ENCODE measurements at regions not wholly inside any gene's neighbourhood (a gene's known extent, or its start where the extent isn't known, plus 50 kb on each side); places are given as distances from the start of the nearest gene placed in this dataset.

- DNase-seq: peak; percentile 8
- intact Hi-C loops (cut with micrococcal nuclease; ENCODE audit: unreplicated experiment): loop anchor here (1.0 kb wide), 1 partner anchor 64 kb away; no protein-coding TSS in a partner anchor
- Mint-ChIP-seq H3K27me3 (ENCODE audit: unreplicated experiment) (no peaks in the 10 kb centered on the region), H3K9me3 (ENCODE audit: low read depth, unreplicated experiment) (no peaks in the 10 kb centered on the region), H3K4me3 (ENCODE audit: low read depth, unreplicated experiment) (no peak overlapping the region), H3K36me3 (ENCODE audit: insufficient read depth, unreplicated experiment) (no peaks in the 10 kb centered on the region), H3K4me1 (ENCODE audit: low read depth, unreplicated experiment) (peaks cover 9% of the 10 kb centered on the region), H3K27ac (ENCODE audit: unreplicated experiment) (no peak overlapping the region)
- no peak for TF ChIP-seq CTCF (IDR thresholded peaks at IDR 0.05; ENCODE audit: unreplicated experiment)
- BruUV-seq (replicated peaks): no TSS peak
- CTCF ChIA-PET: interaction anchor here (0.6 to 2.1 kb wide), 5 partner anchors 64 to 1119 kb away, joined by 3 to 13 read pairs (median 4); no protein-coding TSS in a partner anchor
Observed at GRCh38 chr18:27428120-27428519, 243.0 kb upstream of the CHST9 start.

GRCh38 chr18:27423581-27423980 lies 238.5 kb upstream of the CHST9 start:
- no peak for DNase-seq
- no peaks in the 10 kb centered on the region for H3K27me3 Mint-ChIP-seq (ENCODE audit: unreplicated experiment)
- H3K4me3 Mint-ChIP-seq (ENCODE audit: low read depth, unreplicated experiment): no peak overlapping the region
- intact Hi-C loops (cut with micrococcal nuclease; ENCODE audit: unreplicated experiment): no loop called here
- peaks cover 9% of the 10 kb centered on the region for H3K4me1 Mint-ChIP-seq (ENCODE audit: low read depth, unreplicated experiment)
- no peak overlapping the region for H3K27ac Mint-ChIP-seq (ENCODE audit: unreplicated experiment)
- no peaks in the 10 kb centered on the region for H3K9me3 Mint-ChIP-seq (ENCODE audit: low read depth, unreplicated experiment)
- CTCF ChIA-PET: no interaction called here
- no peak for TF ChIP-seq CTCF (IDR thresholded peaks at IDR 0.05; ENCODE audit: unreplicated experiment)
- BruUV-seq (replicated peaks): no TSS peak
- no peaks in the 10 kb centered on the region for H3K36me3 Mint-ChIP-seq (ENCODE audit: insufficient read depth, unreplicated experiment)

- TF ChIP-seq CTCF (IDR thresholded peaks at IDR 0.05; ENCODE audit: unreplicated experiment): no peak
- Mint-ChIP-seq H3K36me3 (ENCODE audit: insufficient read depth, unreplicated experiment) (no peaks in the 10 kb centered on the region), H3K4me3 (ENCODE audit: low read depth, unreplicated experiment) (no peak overlapping the region), H3K4me1 (ENCODE audit: low read depth, unreplicated experiment) (no peaks in the 10 kb centered on the region), H3K27ac (ENCODE audit: unreplicated experiment) (no peak overlapping the region), H3K9me3 (ENCODE audit: low read depth, unreplicated experiment) (no peaks in the 10 kb centered on the region), H3K27me3 (ENCODE audit: unreplicated experiment) (no peaks in the 10 kb centered on the region)
- CTCF ChIA-PET: no interaction called here
- intact Hi-C loops (cut with micrococcal nuclease; ENCODE audit: unreplicated experiment): no loop called here
- no TSS peak for BruUV-seq (replicated peaks)
- DNase-seq: no peak
Observed at GRCh38 chr18:27419646-27420045, 234.5 kb upstream of the CHST9 start.

GRCh38 chr18:27415495-27415894 lies 230.4 kb upstream of the CHST9 start:
- BruUV-seq (replicated peaks): no TSS peak
- no peaks in the 10 kb centered on the region for H3K36me3 Mint-ChIP-seq (ENCODE audit: insufficient read depth, unreplicated experiment)
- H3K27ac Mint-ChIP-seq (ENCODE audit: unreplicated experiment): no peak overlapping the region
- H3K27me3 Mint-ChIP-seq (ENCODE audit: unreplicated experiment): no peaks in the 10 kb centered on the region
- peaks cover 2% of the 10 kb centered on the region for H3K9me3 Mint-ChIP-seq (ENCODE audit: low read depth, unreplicated experiment)
- TF ChIP-seq CTCF (IDR thresholded peaks at IDR 0.05; ENCODE audit: unreplicated experiment): no peak
- intact Hi-C loops (cut with micrococcal nuclease; ENCODE audit: unreplicated experiment): no loop called here
- peaks cover 23% of the 10 kb centered on the region for H3K4me1 Mint-ChIP-seq (ENCODE audit: low read depth, unreplicated experiment)
- CTCF ChIA-PET: no interaction called here
- no peak overlapping the region for H3K4me3 Mint-ChIP-seq (ENCODE audit: low read depth, unreplicated experiment)
- DNase-seq: no peak

All from Calu3 (cell line).